ENCODE measurements at regions not wholly inside any gene's neighbourhood (a gene's known extent, or its start where the extent isn't known, plus 50 kb on each side); places are given as distances from the start of the nearest gene placed in this dataset.
A peak's percentile ranks its signal among the peaks of the same experiment; 100 is the strongest.

DNA sequence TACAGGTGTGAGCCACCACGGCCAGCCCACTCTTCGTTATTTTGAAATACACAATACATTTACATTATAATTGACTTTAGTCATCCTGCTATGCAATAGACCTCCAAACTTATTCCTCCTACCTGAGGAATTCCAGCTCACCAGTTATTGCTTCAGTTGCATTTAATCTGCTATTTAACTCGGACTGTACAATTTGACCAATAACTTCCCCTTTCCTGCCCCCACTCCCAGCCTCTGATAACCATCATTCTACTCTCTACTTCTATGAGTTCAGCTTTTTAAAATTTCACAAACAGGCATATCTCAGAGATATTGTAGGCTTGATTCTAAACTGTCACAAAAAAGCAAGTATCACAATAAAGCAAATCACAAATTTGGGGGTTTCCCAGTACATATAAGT lies 157.0 kb downstream of the COPRS start:
- no peak for DNase-seq

GRCh38 chr17:31700973-31701372 lies 158.1 kb downstream of the COPRS start:
- DNase-seq, result no peak

GRCh38 chr17:31699886-31700285 lies 159.2 kb downstream of the COPRS start:
- DNase-seq, result no peak

DNA sequence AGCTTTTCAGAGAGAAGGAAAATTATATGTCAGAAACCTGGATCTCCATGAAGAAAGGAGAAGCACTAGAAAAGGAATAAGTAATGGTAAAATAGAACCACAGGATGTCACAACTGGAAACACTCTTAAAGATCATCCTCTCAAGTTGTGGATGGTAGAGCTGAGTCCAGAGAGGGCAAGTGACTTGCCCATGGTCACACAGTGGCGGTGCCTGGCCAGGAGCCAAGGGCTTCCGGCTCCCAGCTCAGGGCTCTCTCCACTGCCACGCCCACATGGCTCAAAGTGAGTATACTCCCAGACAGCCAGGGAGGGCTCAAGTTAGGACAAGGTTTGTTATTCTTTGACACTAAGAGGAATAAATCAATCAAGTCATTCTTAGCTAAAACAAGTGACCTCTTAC lies 159.8 kb downstream of the COPRS start:
- no peak for DNase-seq

DNA sequence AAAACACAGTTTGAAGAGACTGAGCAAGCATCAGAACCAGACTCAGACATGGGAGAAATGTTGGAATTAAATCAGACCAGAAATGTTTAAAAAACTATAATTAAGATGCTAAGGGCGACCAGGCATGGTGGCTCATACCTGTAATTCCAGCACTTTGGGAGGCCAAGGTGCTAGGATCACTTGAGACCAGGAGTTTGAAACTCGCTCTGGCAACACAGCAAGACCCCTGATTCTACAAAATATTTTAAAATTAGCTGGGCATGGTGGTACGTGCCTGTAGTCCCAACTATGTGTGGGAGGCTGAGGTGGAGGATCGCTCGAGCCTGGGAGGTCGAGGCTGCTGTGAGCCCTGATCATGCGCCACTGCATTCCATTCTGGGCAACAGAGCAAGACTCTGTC lies 160.3 kb downstream of the COPRS start:
- DNase-seq, result no peak

DNA sequence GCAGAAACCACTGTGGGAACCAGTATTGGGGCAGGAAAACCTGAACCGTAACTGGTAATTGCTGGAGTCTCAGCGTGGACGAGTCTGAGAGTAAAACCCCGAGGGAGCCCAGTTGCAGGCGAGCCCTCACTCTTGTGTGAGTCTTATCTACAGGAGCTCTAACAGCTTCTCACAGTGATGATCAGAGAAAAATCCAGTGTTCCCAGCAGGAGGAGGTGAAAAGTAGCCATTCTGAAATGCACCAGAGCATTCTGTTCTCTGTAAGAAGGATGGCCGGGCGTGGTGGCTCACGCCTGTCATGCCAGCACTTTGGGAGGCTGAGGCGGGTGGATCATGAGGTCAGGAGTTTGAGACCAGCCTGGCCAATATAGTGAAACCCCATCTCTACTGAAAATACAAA lies 161.2 kb downstream of the COPRS start:
- DNase-seq, result no peak

GRCh38 chr17:31696703-31697325 lies 162.2 kb downstream of the COPRS start:
- no peak for DNase-seq

DNA sequence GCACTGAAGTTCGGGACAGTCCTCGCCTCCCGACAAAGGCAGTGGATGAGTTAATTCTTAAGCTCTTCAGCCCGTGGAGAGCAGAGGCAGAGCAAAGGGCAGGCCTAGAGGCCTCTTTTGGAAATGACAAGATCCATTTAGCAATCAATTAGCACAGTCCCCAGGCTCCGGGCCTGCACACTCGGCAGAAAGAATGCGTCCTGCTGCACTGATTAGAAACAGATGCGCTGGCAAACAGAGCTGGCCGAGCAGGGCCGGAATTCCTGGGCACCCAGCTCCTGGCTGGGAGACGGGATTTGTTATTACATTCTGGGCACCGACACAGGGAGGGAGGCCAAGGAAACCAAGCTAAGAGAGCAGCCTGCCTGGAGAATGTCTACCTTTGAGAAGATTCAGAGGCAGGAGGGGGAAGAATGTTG lies 162.9 kb downstream of the COPRS start:
- DNase-seq, result no peak

DNA sequence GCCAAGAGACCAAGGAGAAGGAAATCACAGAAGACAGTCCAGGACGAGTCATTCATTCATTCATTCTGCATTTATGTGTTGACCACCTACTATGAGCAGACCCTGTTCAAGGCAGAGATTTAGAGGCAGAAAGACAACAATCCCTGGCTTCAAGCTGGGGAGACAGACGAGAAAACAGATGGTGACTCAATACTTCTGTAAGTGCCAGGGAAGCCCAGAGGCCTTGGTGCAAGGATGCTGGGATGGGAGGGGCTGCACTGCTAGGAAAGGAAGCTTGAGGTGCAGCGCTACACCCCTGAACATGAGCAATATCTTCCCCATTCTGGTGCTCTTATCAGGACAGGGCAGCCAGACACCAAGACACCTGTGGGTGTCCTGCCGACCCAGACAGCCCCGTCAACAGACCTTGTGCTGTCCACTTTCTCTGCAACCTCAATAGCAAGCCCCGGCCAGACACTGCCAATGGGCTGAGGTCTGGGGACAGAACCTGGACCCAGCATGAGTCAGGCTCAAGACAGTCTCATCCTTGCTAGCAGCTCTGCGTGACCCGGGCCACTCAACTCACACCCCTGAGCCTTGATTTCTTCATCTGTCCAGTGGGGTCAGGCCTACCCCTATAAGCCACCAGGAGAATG lies 163.5 kb downstream of the COPRS start:
- DNase-seq, result no peak

DNA sequence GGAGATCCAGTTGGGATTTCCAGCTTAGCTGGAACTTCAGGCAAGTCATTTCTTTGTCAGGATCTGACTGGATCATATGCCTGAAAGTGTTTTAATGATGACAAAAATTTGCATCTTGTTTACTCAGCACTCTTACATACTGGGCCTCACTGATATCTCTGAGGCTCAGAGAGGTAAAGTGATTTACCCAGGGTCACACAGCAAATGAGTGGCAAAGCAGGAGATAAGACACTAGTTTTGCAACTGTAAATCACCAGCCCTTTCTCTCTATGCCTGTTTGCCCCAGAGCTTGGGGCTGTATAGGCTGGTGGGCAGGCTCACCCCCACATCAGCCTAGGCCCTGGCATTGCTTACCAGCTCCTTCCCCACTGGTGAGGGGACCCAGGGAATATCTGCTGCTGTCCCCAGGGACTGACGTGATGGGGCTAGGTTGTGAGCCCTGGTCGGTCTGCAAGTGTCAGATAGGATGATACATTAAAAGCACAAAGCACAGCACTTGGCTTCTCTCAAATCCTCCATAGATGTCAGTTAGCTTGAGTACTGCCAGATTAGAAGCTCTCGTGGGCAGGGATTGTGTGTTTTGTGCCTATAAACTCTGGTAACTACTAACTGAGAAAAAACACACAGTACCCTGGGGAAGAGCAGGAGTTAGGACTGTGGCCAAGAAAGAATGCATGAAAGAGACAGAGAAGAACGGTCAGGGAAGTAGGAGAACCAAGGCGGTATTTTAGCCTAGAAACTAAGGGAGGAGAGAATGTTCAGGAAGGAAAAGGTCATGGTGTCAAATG lies 165.4 kb downstream of the COPRS start:
- DNase-seq, result no peak

GRCh38 chr17:31692632-31693031 lies 166.4 kb downstream of the COPRS start:
- DNase-seq, result no peak

DNA sequence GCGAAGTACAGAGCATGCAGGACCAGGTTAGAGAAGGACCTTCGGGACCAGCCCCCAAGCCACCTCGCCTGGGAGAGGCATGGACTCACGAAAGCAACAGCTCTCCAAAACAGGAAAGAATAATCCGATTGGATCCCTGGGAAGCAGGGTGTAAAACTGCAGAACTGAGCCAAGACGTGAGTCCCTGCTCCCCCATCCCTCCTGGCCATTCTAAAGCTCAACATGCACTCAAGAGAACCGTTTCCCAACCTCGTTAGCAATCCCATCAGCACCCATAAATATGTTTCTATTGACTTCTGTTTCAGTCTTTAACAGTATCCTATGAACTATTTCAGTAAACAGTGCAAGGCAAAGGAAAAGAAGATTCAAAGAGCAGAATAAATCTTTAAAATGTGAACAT lies 167.0 kb downstream of the COPRS start:
- DNase-seq, result no peak

DNA sequence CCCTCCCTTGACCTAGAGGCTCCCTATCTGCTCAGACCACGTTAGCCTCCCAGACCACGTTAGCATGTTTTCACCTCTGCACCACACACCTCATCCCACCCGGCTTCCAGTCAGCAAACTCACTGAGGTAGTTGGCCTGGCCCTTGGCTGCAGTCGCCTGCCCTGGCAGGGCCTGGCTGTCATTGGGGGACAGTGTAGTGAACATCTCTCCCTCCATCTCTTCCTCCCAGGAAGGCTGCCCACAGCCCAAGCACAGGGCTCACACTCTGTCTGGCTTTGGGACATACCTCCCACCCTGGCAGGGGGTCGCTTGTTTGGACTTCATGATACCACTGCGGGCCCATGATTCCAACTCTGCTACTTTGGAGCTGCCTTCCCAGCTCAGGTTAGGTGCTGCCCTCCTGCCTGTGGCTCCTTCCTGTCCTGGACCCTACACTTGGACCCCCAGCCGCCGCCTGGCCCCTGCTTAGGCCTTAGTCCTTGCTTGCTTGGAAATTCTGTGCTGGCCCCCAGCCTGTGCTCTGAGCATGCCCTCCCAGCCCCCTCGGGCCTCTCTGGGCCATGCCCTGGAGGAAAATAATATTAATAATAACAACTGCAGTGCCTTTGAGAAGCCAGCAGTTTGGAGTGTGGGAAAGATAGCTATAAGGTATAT lies 167.7 kb downstream of the COPRS start:
- no peak for DNase-seq

GRCh38 chr17:31690151-31690551 lies 168.9 kb downstream of the COPRS start:
- no peak for DNase-seq

DNA sequence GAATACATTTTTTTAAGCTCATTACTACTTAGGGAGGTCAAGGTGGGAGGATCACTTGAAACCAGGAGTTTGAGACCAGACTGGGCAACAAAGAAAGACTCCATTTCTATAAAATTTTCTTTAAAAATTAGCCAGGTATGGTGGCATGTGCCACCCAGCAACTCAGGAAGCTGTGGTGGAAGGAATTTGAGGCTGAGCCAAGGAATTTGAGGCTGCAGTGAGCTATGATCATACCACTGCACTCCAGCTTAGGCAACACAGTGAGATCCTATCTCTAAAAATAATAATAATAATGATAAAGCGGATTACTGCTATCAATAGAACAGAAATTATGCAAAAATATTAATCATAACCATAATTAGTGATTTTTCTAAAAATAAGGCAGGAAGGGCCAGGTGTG lies 170.3 kb downstream of the COPRS start:
- no peak for DNase-seq

GRCh38 chr17:31687505-31688126 lies 171.4 kb downstream of the COPRS start:
- no peak for DNase-seq

DNA sequence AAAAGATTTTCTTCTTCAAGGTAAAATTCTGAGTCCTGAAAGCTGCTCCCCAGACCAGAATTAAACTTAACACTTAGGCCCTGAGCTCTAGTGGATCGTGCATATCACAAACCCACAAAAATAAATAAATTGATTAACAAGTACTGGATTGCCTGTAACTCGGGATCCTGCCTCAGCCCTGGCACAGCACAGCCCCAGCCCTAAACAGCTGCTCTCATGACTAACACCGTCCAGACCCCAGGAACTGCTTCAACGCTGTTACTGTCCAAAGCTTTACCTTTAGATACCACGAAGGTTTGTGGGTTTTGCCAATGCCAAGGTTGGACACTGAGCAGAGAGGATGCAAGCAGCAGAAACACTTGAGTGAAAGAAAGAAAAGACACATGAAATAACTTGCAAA lies 172.5 kb downstream of the COPRS start:
- DNase-seq, result no peak

DNA sequence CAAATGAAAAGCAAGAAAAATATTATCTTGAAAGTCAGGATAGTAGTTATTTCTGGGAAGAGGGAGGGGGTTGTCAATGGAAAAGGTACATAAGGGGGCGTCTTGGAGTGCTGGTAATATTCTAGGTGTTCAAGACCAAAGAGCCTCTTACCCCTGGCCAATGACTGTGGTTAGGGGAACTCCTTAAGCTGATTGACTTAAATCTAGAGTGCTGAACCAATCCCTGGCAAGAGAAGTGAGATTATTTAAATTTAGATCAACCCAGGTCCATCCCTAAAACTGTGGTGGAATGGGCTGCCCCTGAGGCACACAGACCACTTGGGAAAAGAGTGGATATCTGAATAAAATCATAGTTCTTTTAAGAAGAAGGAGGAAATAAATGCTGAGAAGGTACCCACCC lies 174.1 kb downstream of the COPRS start:
- no peak for DNase-seq

DNA sequence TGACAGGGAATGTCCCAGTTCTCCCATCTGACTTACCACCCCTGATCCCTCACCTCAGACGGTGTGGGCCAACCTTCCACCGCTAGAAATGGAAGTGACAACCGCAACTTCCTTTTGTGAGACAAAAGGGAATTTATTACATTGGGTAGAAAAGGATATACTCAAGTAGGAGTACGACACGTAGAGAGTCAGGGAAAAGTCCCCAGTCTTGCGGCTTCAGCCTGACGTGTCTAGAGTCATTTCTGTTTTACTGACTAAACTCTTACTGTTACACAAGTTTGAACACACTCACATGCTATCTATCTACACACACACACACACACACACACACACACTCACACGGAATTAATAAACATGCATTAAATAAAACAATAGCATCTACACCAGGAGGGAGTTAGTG lies 178.9 kb downstream of the COPRS start:
- DNase-seq, result peak; percentile 21

GRCh38 chr17:31679667-31680066 lies 179.4 kb downstream of the COPRS start:
- DNase-seq, result no peak

DNA sequence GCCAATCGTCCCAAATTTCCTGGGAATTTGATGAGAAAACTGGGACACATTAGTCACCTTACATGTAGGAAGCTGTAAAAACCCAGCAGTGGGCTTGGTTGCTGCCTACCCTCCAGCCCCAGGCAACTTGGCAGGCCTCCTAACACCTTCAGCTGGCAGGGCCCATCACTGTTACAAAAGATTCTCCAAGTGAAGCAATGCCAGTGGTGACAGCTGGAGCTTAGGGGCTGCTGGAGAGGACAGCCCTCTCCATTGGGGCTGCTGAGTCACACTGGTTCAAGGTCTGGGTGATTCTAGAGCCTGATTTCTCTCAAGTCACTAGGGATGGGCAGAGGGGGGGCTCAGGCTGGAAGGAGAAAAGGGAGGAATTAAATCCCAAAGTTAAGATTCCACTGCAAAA lies 180.6 kb downstream of the COPRS start:
- DNase-seq, result no peak

- DNase-seq, result no peak
Observed at GRCh38 chr17:31677681-31678080, 181.4 kb downstream of the COPRS start.

GRCh38 chr17:31677036-31677435 lies 182.0 kb downstream of the COPRS start:
- no peak for DNase-seq
